Inflammatory macrophage treated with lipopolysaccharide for 4 hours (primary cell): ENCODE measurements at regions not wholly inside any gene's neighbourhood (a gene's known extent, or its start where the extent isn't known, plus 50 kb on each side); places are given as distances from the start of the nearest gene placed in this dataset.

Experiments
- DNase-seq: peaks from one replicate; pipeline ENCODE4 v3.0.0-alpha.2; 2020

DNA sequence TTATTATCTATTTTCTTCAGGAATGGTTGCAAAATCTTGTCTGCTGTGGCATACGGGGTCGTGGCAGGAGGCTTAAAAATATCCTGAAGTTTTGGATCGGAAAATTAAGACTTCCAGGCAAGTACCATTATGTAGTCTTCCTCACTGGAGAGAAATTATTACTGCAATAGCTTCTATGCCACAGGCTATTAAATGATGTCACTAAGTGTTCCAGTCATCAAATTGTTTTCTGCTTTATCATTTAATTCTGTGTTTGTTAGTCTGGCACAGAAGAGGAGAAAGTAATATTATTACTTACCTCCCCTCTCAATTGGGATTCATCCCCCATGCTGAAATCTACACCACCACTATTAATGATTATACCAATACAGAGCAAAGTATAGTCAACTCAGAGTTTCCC, 378.2 kb upstream of the ALCAM start:
- no peak for DNase-seq

DNA sequence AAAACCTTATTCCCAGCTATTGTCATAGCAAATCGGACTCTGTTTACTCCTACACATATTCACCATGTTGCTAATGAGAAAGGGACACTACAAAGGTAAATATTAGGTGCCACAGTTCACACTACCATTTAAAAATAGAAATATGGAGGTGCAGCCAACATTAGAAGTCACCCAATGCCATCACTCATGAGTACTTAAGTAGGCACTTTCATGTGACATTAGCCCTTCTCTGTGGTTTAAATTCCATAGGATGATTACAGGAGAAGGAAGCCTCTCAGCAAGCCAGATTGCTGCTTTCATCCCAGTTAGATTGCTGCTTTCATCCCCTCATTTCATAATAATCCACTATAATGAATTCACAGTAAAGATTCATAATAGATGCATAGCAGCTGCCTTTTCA, 376.8 kb upstream of the ALCAM start:
- DNase-seq, result no peak

GRCh38 chr3:104990758-104991157, 376.0 kb upstream of the ALCAM start:
- no peak for DNase-seq

DNA sequence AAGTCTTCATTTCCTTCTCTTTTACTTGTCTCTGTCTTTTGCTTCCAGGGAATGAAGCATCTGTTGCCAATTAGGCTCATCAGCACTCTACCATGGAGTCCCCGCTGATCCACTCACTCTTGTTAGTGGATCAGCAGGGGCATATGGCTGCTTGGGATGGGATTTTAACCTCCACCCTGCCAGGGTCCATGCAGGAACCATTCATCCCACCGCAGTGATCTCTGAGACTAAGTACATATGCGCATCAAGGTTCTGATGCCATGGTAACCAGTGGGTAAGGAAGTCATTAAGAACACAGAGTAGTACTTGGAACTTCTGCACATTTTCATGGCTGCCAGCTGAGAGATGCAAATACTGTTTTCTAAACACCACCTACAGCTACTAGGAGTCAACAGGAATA, 374.0 kb upstream of the ALCAM start:
- no peak for DNase-seq

DNA sequence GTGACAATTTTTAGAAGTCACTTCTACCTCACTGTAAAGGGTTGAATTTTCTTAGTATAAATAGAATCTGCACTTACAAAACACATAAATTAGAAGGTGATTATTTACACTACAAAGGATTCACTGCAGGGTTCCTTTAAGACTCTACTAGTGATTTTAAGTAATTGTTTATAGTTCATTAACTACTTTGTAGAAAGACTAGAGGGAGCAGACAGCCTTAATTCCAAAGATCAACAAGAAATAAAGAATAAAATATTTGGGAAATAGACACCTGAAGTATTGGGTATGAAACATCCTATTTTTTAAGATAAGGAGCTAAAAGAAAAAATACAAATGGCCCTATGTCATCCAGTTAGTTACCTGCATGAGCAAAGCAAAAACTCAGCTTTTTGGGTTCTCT, 360.5 kb upstream of the ALCAM start:
- no peak for DNase-seq

GRCh38 chr3:105013657-105014056, 353.1 kb upstream of the ALCAM start:
- DNase-seq, result no peak

GRCh38 chr3:105014631-105015030, 352.1 kb upstream of the ALCAM start:
- DNase-seq, result no peak

DNA sequence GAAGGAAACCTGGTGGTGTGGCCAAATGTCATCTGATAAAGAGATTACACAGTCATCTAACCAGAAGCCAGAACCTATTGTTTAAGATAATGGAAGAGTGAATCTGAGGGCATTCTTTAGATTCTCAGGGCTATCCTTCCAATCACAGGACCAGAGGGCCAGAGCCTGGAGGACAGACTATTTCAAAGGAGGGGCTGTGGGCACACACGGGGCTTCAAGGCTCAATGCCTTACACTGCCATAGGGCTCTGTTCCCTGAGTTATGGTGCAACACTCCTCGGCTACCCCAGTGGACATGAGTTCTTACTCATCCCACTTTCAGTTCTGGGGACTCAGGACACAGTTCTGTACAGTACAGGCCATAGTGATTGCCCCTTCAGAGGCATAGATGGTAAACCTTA, 343.9 kb upstream of the ALCAM start:
- DNase-seq, result no peak

DNA sequence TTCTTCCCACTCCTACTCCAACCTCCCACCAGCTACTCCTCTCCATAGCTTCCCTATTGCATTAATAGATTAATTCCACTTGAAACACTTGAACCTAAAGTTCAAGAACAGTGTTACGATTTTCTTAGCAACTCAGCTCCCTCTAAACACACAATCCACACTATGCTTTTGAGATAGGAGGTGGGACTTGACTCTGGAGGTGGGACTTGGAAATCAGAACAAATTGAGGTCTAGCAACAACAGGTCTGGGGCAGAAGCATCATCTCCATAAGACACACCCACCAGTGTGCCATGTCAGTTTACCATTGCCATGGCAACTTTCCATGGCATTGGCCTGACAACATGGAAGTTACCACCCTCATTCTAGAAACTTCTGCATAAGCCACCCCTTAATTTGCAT, 336.5 kb upstream of the ALCAM start:
- no peak for DNase-seq

DNA sequence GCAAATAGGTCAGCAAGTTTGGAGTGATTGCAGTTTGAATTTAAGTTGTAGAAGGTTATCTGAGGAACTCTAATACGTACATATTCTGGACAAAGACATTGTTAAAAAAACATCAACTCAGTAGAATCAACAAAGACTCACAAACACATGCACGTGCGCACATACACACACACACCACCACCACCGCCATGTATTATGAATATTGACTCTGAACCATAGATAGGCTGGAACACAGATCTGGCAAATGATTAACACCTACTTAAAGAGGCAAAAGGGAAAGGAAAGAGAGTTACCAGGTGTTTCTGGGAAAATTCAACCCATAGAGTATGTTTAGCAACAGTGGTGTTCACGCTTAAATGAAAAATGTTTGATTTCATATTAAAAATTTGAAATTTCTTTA, 334.2 kb upstream of the ALCAM start:
- DNase-seq, result no peak

DNA sequence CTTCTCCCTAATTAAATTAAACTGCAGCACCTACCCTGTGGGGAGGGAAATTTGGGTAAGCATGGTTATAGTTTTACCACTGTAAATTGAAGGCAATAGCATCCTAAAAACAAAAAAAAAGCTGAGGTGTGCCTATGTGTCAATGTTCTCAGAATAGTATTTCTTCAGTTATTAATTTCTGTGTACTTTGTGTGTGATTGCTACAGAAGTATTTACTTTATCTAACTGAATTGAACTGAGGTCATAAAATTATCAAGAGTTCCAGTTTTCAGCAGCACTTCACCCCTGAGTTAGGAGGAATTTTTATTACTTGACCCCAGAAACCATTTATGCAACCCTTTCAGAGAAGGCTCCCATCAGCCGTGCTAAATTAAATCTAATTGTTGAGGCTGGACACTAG, 333.6 kb upstream of the ALCAM start:
- no peak for DNase-seq

DNA sequence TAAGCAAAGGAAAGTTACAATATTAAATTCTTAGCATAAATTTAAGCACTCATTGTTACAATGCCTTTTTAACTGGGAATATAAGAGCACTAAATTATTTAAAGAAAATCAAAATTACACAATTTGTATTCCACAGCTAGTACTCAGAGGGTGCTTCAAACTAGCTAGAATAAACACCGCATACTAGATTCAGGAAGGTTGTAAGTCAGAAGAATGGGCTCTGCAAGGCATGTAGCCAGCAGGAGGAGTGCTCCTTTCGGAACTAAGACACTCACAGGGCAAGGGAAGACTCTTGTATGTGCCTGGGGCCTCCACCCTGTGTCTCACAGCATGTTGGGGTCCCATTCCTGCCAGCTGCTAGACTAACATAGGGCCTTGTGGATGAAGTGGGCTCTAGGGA, 327.7 kb upstream of the ALCAM start:
- no peak for DNase-seq

DNA sequence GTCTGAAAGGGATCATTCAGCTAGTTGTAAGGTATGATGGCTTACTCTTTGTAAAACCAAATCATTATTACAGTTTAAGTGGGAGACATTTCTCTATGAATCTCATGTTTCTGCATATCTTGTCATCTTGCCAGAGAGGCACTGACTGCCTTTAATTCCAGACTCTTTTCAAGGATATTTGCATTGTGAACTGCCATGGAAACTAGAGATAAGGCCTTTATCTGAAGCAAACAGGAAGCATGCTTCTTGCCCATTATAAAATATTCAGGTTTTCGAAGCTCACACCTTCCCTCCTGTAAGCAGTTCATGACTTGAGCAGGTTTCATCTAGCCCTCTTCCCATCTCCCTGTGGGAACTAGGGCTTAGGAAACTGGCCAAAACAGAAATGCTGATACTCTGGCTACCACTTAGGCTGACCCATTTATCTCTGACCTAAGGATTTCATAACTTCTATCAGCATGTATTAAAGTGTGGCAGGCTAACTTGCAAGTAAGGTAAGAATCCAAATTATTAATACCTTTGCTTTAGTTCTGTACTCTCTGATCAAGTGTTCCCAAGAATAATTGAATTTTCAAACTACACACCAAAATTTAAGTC, 326.6 kb upstream of the ALCAM start:
- DNase-seq, result no peak

DNA sequence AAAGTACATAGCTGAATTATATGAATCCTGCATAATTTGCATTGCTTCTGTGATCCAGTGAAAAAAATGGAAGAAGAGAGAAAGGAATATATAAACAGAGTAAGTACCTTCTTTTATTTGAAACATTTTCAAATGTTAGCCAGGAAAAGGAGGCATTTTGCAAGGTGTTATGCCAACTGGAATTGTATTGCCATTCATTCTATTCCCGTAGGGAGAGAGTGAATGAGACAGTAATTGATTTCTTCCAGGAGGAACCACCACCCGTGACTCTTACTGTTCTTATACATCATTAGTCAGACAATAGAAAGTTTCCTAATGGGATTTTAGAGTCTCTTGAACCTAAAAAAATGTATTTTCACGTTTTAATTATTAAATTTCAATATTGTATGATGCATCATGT, 324.1 kb upstream of the ALCAM start:
- DNase-seq, result no peak

- DNase-seq, result no peak
Measured at GRCh38 chr3:105051111-105051510, 315.6 kb upstream of the ALCAM start.

GRCh38 chr3:105051972-105052371, 314.7 kb upstream of the ALCAM start:
- no peak for DNase-seq

GRCh38 chr3:105062853-105063252, 303.9 kb upstream of the ALCAM start:
- DNase-seq, result no peak

GRCh38 chr3:105065895-105066839, 300.5 kb upstream of the ALCAM start:
- no peak for DNase-seq

DNA sequence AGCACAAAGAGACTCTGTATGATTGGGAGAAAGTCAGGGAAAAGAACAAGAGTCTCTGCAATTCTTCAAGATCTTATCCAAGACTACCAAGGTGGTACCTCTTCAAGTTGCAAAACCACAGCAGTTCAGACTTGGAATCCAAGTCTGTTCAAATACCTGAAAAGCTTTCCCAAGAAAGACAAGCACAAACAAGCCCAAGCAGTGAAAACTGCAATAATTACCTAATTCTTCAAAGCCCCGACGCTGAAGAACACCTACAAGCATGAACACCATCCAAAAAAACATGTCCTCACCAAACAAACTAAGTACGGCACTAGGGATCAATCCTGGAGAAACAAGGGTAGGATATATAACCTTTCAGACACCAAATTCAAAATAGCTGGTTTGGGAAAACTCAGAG, 299.3 kb upstream of the ALCAM start:
- no peak for DNase-seq

- DNase-seq, result no peak
Measured at GRCh38 chr3:105077060-105077822, 289.5 kb upstream of the ALCAM start.

DNA sequence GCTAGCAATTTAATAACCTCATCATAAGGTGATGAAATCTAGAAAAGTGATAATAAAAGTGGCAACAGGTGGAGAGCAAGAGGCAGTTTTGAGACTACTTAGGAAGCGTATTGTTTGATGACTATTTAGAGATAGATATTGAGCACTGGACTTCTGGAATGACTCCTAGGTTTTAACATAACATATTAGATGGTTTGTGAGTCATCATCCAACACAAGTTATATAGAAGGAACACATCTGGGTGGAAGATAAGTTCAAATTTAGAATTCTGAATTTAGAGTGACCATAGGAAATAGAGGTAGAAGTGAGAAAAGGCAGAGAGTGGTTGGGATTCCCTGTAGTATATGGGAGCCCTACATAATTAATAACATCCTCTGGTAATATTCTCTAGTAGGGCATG, 282.8 kb upstream of the ALCAM start:
- no peak for DNase-seq

- DNase-seq, result no peak
Measured at GRCh38 chr3:105085506-105085905, 281.2 kb upstream of the ALCAM start.

- DNase-seq, result no peak
Measured at GRCh38 chr3:105093371-105094252, 273.1 kb upstream of the ALCAM start.
